ENCODE measurements at regions not wholly inside any gene's neighbourhood (a gene's known extent, or its start where the extent isn't known, plus 50 kb on each side); places are given as distances from the start of the nearest gene placed in this dataset.

DNA sequence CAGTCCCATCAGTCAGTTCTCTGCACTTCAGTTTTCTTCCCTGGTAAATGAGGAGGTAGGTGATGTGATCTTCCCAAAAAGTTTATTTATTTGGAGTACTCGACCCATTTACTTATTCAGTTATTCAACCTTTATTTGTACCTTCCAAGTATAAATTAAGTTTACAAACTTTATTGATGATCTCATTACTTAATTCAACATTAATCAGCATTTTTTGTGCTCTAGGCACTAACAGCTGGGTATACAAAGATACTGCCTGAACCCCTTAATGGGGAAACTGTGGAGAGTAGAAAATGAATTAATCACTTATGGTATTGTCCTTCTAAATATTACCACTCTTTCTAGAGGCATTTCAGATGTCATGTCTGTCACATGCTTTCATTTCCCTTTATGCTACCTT is 293.3 kb downstream of the DLEU7 start:
- CTCF ChIA-PET: no interaction called here
- Histone ChIP-seq H3K27ac (ENCODE audit: insufficient read depth, low read length) (no peak overlapping the region), H2BK20ac (ENCODE audit: low read depth, low read length) (no peak overlapping the region), H3K4ac (ENCODE audit: low read depth, low read length) (no peak overlapping the region), H4K5ac (ENCODE audit: low read depth, low read length) (no peak overlapping the region), H2AK5ac (ENCODE audit: low read depth, low read length) (no peak overlapping the region), H3K23ac (ENCODE audit: low read depth, low read length) (no peak overlapping the region), H3K4me3 (ENCODE audit: insufficient read depth, low read depth, low read length) (no peak overlapping the region), H3K9me1 (ENCODE audit: insufficient read depth, low read length) (no peaks in the 10 kb centered on the region), H3K14ac (replicated peaks; ENCODE audit: low read depth, low read length) (no peak overlapping the region), H3K36me3 (ENCODE audit: control insufficient read depth, insufficient read depth, low read length) (no peaks in the 10 kb centered on the region), H3K79me1 (ENCODE audit: low read depth in 1 of 2, low read length in 2 of 2) (no peaks in the 10 kb centered on the region), H4K91ac (ENCODE audit: insufficient read depth, low read depth, low read length) (no peak overlapping the region), H3K27me3 (ENCODE audit: control insufficient read depth, insufficient read depth, low read length) (no peaks in the 10 kb centered on the region; the same call in 1 of the 2 replicates), H3K9ac (ENCODE audit: low read depth, low read length) (no peak overlapping the region), H3K18ac (ENCODE audit: low read depth, low read length) (no peak overlapping the region), H2AFZ (replicated peaks; ENCODE audit: low read length, poor library complexity) (no peak overlapping the region), H3K9me3 (ENCODE audit: control insufficient read depth, insufficient read depth, low read length) (no peaks in the 10 kb centered on the region), H3K4me1 (ENCODE audit: control insufficient read depth, insufficient read depth, low read length) (no peaks in the 10 kb centered on the region), H4K8ac (ENCODE audit: low read depth in 2 of 2, low read length in 2 of 2) (no peak overlapping the region), H3K56ac (ENCODE audit: extremely low read depth, insufficient read depth, low read length) (no peak overlapping the region), H2BK120ac (ENCODE audit: low read depth, low read length) (no peak overlapping the region), H2AK9ac (replicated peaks; ENCODE audit: low read depth, low read length, poor library complexity) (no peak overlapping the region), H3K4me2 (ENCODE audit: low read depth, low read length) (no peak overlapping the region), H4K20me1 (ENCODE audit: insufficient read depth, low read length) (no peaks in the 10 kb centered on the region), H2BK15ac (ENCODE audit: low read depth, low read length) (no peak overlapping the region), H2BK5ac (ENCODE audit: low read depth, low read length, poor library complexity, severe bottlenecking) (no peak overlapping the region)
- dilution Hi-C loops (cut with HindIII; ENCODE audit: low sequenced_read_pairs, unreplicated experiment) (no loop called here), in situ Hi-C loops (cut with MboI; ENCODE audit: low sequenced_read_pairs) (no loop called here), intact Hi-C loops (cut with micrococcal nuclease) (no loop called here)
- ATAC-seq (ENCODE audit: low read depth) (no peak), DNase-seq (no peak)
- WGBS, 2 experiments (ENCODE audit: extremely low coverage in 2 of 2, insufficient read length in 1 of 2): no CpG with 5 or more reads among the region's 1 CpG
- no peak for TF ChIP-seq MXI1 (IDR thresholded peaks at IDR 0.05; ENCODE audit: borderline replicate concordance, low read depth, low read length)
- no peak for TF ChIP-seq SMC3 (IDR thresholded peaks at IDR 0.05; ENCODE audit: low read depth, low read length)
- no peak for TF ChIP-seq RFX5 (IDR thresholded peaks at IDR 0.05; ENCODE audit: low read depth, low read length)
- TF ChIP-seq, protein P1, sequence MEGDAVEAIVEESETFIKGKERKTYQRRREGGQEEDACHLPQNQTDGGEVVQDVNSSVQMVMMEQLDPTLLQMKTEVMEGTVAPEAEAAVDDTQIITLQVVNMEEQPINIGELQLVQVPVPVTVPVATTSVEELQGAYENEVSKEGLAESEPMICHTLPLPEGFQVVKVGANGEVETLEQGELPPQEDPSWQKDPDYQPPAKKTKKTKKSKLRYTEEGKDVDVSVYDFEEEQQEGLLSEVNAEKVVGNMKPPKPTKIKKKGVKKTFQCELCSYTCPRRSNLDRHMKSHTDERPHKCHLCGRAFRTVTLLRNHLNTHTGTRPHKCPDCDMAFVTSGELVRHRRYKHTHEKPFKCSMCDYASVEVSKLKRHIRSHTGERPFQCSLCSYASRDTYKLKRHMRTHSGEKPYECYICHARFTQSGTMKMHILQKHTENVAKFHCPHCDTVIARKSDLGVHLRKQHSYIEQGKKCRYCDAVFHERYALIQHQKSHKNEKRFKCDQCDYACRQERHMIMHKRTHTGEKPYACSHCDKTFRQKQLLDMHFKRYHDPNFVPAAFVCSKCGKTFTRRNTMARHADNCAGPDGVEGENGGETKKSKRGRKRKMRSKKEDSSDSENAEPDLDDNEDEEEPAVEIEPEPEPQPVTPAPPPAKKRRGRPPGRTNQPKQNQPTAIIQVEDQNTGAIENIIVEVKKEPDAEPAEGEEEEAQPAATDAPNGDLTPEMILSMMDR (conservative IDR thresholded peaks at IDR 0.05; ENCODE audit: low read depth, low read length): no peak
- no peak for TF ChIP-seq FOS (IDR thresholded peaks at IDR 0.05; ENCODE audit: low read depth, low read length)
- peak; percentile 43 for TF ChIP-seq MAFK (IDR thresholded peaks at IDR 0.05; ENCODE audit: low read depth, low read length)
- TF ChIP-seq CHD1 (IDR thresholded peaks at IDR 0.05; ENCODE audit: low read depth, low read length): no peak
- POLR2A ChIA-PET (ENCODE audit: unreplicated experiment): no interaction called here
- BruUV-seq (replicated peaks): no TSS peak
